Glutamatergic neuron (in vitro differentiated cells): ENCODE measurements at regions not wholly inside any gene's neighbourhood (a gene's known extent, or its start where the extent isn't known, plus 50 kb on each side); places are given as distances from the start of the nearest gene placed in this dataset.

Experiments
- DNase-seq: peaks from one replicate; pipeline ENCODE4 v3.0.0; 2022
- H3K27ac Mint-ChIP-seq: one replicate; pipeline ENCODE4 v1.8.0; 2020; ENCODE audit warnings: mild to moderate bottlenecking, mixed read lengths, inconsistent platforms; ENCODE audit not compliant: unreplicated experiment
- H3K27me3 Mint-ChIP-seq: one replicate; pipeline ENCODE4 v1.8.0; 2020; ENCODE audit warnings: mild to moderate bottlenecking, moderate library complexity, mixed read lengths, inconsistent platforms; ENCODE audit not compliant: unreplicated experiment
- H3K36me3 Mint-ChIP-seq: one replicate; pipeline ENCODE4 v1.8.0; 2020; ENCODE audit warnings: mild to moderate bottlenecking, mixed read lengths, inconsistent platforms; ENCODE audit not compliant: unreplicated experiment
- H3K4me1 Mint-ChIP-seq: one replicate; pipeline ENCODE4 v1.8.0; 2020; ENCODE audit warnings: mild to moderate bottlenecking, low read depth, mixed read lengths, inconsistent platforms; ENCODE audit not compliant: unreplicated experiment
- H3K4me3 Mint-ChIP-seq: one replicate; pipeline ENCODE4 v1.8.0; 2020; ENCODE audit warnings: mild to moderate bottlenecking, mixed read lengths, inconsistent platforms; ENCODE audit not compliant: unreplicated experiment
- H3K9me3 Mint-ChIP-seq: one replicate; pipeline ENCODE4 v1.8.0; 2020; ENCODE audit warnings: mild to moderate bottlenecking, moderate library complexity, mixed read lengths, inconsistent platforms; ENCODE audit not compliant: unreplicated experiment
- CTCF ChIP-seq: fragments of 200-600 bp; sonication (generic); IDR thresholded peaks from one replicate; pipeline ENCODE4 v1.5.0; 2021; ENCODE audit not compliant: partially characterized antibody, unreplicated experiment

- no peak for DNase-seq
- peaks cover 4% of the 10 kb centered on the region for H3K36me3 Mint-ChIP-seq
- TF ChIP-seq CTCF: no peak
- H3K4me1 Mint-ChIP-seq: no peaks in the 10 kb centered on the region
- H3K27me3 Mint-ChIP-seq: peaks cover 2% of the 10 kb centered on the region
- H3K9me3 Mint-ChIP-seq: no peaks in the 10 kb centered on the region
- H3K4me3 Mint-ChIP-seq: no peak overlapping the region
- no peak overlapping the region for H3K27ac Mint-ChIP-seq
Observed at GRCh38 chr10:28160866-28161405, 141.9 kb downstream of the MPP7 start.

- Mint-ChIP-seq H3K36me3 (peaks cover 4% of the 10 kb centered on the region), H3K4me3 (no peak overlapping the region), H3K27ac (no peak overlapping the region), H3K4me1 (no peaks in the 10 kb centered on the region), H3K9me3 (no peaks in the 10 kb centered on the region), H3K27me3 (no peaks in the 10 kb centered on the region)
- TF ChIP-seq CTCF: no peak
- no peak for DNase-seq
Observed at GRCh38 chr10:28157379-28157778, 145.5 kb downstream of the MPP7 start.

GRCh38 chr10:28155726-28156125 is 147.1 kb downstream of the MPP7 start:
- Mint-ChIP-seq H3K27ac (no peak overlapping the region), H3K4me1 (peaks cover 5% of the 10 kb centered on the region), H3K9me3 (no peaks in the 10 kb centered on the region), H3K36me3 (peaks cover 4% of the 10 kb centered on the region), H3K4me3 (no peak overlapping the region), H3K27me3 (no peaks in the 10 kb centered on the region)
- DNase-seq: no peak
- no peak for TF ChIP-seq CTCF

GRCh38 chr10:28151636-28152035 is 151.2 kb downstream of the MPP7 start:
- Mint-ChIP-seq H3K4me1 (peaks cover 5% of the 10 kb centered on the region), H3K4me3 (no peak overlapping the region), H3K9me3 (no peaks in the 10 kb centered on the region), H3K27me3 (no peaks in the 10 kb centered on the region), H3K27ac (peak overlapping the region; percentile 30), H3K36me3 (peaks cover 4% of the 10 kb centered on the region)
- TF ChIP-seq CTCF: no peak
- no peak for DNase-seq

- H3K4me1 Mint-ChIP-seq: peaks cover 5% of the 10 kb centered on the region
- no peak for TF ChIP-seq CTCF
- H3K4me3 Mint-ChIP-seq: no peak overlapping the region
- H3K36me3 Mint-ChIP-seq: no peaks in the 10 kb centered on the region
- H3K27me3 Mint-ChIP-seq: no peaks in the 10 kb centered on the region
- no peak overlapping the region for H3K27ac Mint-ChIP-seq
- DNase-seq: no peak
- H3K9me3 Mint-ChIP-seq: no peaks in the 10 kb centered on the region
Observed at GRCh38 chr10:28149746-28150145, 150.9 kb upstream of the ODAD2 start.
